GM18505 (cell line): ENCODE measurements at regions not wholly inside any gene's neighbourhood (a gene's known extent, or its start where the extent isn't known, plus 50 kb on each side); places are given as distances from the start of the nearest gene placed in this dataset.

Experiments used
- ATAC-seq: cut with Tn5 transposase; IDR thresholded peaks from one replicate; pipeline ENCODE4 v1.9.1; 2021; ENCODE audit not compliant: unreplicated experiment
- POLR2A ChIP-seq: IDR thresholded peaks from 4 replicates; pipeline ENCODE4 v1.6.1; 2011; ENCODE audit warnings: borderline replicate concordance; ENCODE audit not compliant: insufficient read depth, insufficient read length; ENCODE audit errors: extremely low read depth

DNA sequence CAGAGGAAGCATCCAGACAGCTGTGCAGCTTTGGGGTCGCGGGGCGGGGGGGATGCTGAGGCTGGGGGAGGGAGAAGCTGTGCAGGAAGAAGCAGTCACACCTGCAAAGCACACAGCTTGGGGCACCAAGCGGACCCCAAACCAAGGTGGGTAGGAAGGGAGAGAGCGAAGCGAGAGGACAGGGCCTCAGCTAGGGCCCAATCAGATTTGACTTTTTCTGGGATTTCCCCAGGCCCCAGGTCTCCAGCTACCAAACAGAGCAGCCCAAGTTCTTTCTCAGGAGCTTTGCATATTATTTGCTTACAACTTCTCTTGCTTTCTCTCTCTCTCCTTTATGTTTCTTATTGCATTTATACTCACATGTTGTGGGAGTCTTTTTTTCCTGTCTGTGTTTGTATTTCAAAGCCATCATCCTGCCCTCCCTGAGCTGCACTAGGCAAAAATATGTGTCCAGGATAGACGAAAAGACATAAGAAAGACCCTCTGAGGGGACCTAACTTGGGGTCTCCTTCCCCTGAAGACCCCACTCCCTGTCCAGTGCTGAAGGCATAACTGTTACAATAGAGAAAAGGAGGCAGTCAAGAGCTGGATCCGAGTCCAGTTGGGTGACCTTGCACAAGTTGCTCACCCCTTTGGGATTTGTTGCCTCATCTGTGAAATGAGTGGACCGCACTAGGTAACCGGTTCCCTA, 50.6 kb upstream of the SMNDC1 start:
- TF ChIP-seq POLR2A = peak; percentile 70
- peak; percentile 31 for ATAC-seq

DNA sequence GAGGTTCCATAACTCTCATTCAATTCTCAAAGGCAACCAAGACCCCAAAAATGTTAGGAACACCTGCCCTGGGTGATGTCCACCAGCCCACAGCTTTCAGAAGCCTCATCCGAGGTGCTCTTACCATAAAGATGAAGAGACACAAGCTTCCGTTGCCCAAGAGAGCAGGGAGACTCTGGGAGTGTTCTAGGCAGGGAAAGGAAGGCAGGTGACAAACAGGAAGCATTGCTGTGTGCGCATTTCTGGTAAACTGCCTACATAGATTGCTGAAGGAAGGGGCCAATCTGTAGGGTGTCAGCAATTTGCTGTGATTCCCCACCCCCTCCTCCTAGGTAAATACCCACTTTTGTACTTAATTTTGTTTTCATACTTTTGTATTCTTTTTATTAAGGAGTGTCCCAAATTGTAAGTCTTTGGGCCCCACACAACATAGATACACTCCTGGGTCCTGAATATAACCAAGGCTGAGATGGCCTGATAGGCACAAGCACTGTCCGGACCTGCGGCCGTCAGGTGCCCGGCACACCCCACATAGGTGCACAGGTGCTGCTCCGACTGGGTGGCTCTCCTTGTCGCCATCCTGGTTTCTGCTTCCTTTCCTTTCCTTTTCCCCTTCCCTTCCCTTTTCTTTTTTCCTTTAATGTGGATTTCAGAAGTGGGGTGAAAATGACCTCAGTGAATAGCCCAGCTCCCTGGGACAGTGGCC, 51.4 kb upstream of the SMNDC1 start:
- peak; percentile 47 for TF ChIP-seq POLR2A
- ATAC-seq = peak; percentile 24

- no peak for TF ChIP-seq POLR2A
- peak; percentile 72 for ATAC-seq
Observed at GRCh38 chr10:110356628-110357245, 52.0 kb upstream of the SMNDC1 start.

GRCh38 chr10:110357252-110357780, 52.6 kb upstream of the SMNDC1 start:
- ATAC-seq = no peak
- peak; percentile 55 for TF ChIP-seq POLR2A

GRCh38 chr10:110357871-110358270, 53.2 kb upstream of the SMNDC1 start:
- no peak for ATAC-seq

GRCh38 chr10:110358278-110358677, 53.6 kb upstream of the SMNDC1 start:
- no peak for ATAC-seq
- TF ChIP-seq POLR2A = no peak

More at GRCh38 chr10:110357871-110358270, 53.2 kb upstream of the SMNDC1 start:
- no peak for TF ChIP-seq POLR2A

- ATAC-seq = no peak
- no peak for TF ChIP-seq POLR2A
Observed at GRCh38 chr10:110358869-110359629, 54.3 kb upstream of the SMNDC1 start.

DNA sequence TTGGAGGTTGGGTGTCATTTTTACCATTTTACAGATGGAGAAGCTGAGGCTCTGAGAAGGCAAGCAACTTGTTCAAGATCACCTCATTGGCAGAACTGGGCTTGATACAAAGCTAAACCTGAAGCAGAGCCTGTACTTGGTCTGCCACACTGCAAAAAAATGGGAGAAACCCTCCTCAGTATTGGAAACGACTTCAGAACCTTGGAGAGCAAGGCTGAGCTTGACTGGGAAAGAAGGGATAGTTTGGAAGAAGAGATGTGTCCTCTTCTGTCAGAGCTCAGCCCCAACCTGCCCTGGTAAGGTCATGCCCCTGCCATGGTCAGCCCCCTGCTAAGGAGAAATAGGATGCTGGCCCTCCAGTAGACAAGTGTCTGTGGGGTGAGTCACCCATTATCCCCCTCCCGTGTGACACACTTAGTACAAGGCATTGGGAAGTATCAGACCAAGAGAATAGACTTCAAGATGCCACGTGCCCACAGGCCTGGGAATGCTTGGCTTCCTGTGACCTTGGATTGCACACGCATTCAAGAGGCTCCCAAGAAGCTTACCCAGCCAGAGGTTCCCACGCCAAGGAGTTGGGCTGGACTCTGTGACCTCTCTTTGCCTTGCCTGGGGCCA, 56.2 kb upstream of the SMNDC1 start:
- no peak for ATAC-seq
- TF ChIP-seq POLR2A = no peak

GRCh38 chr10:110361800-110362456, 57.2 kb upstream of the SMNDC1 start:
- ATAC-seq = no peak
- no peak for TF ChIP-seq POLR2A

GRCh38 chr10:110363572-110364411, 59.1 kb upstream of the SMNDC1 start:
- no peak for ATAC-seq
- TF ChIP-seq POLR2A = no peak

DNA sequence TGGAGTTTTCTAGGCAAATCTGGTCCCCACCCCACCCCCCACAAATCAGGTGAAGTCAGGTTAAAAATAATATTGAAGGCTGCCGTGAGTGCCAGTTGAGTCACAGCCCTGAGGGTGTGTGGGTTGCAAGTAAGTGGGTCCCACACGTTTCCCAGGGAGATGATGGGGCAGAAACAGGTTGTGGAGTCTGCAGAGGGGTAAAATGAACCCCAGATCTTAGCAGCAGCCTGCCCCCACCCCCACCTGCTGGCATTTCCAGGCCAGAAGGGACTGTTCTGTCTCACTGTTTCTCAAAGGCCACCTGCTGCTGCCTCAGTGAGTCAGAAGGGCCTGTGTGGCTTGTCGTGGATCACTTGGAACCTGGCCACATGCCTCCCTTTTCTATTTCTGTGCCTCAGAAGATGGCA, 59.8 kb upstream of the SMNDC1 start:
- no peak for TF ChIP-seq POLR2A
- no peak for ATAC-seq
